ENCODE measurements at regions not wholly inside any gene's neighbourhood (a gene's known extent, or its start where the extent isn't known, plus 50 kb on each side); places are given as distances from the start of the nearest gene placed in this dataset.

GRCh38 chr2:7419186-7419585 is 502.0 kb downstream of the RNF144A start:
- Histone ChIP-seq H3K4me1 (ENCODE audit: control insufficient read depth in 1 of 2, insufficient read depth in 2 of 2, low read length in 2 of 2) (peaks cover 0 to 5% of the 10 kb centered on the region in 2 donors), H3K9me3 (ENCODE audit: control insufficient read depth in 1 of 2, low read length in 2 of 2) (no peaks in the 10 kb centered on the region), H3K4me3 (ENCODE audit: low read depth in 1 of 2, low read length in 2 of 2) (no peak overlapping the region), H3K27me3 (ENCODE audit: low read depth, low read length) (no peaks in the 10 kb centered on the region), H3K36me3 (ENCODE audit: control insufficient read depth in 1 of 2, insufficient read depth in 2 of 2, low read length in 2 of 2) (no peaks in the 10 kb centered on the region), H3K27ac (ENCODE audit: low read length) (no peak overlapping the region)

GRCh38 chr2:7419814-7420311 is 502.7 kb downstream of the RNF144A start:
- H3K4me1 ChIP-seq (ENCODE audit: control insufficient read depth in 1 of 2, insufficient read depth in 2 of 2, low read length in 2 of 2), result peaks cover 0 to 5% of the 10 kb centered on the region in 2 donors
- no peak overlapping the region for H3K4me3 ChIP-seq (ENCODE audit: low read depth in 1 of 2, low read length in 2 of 2)
- no peaks in the 10 kb centered on the region for H3K9me3 ChIP-seq (ENCODE audit: control insufficient read depth in 1 of 2, low read length in 2 of 2)

GRCh38 chr2:7420530-7420929 is 503.3 kb downstream of the RNF144A start:
- Histone ChIP-seq H3K27me3 (ENCODE audit: low read depth, low read length) (no peaks in the 10 kb centered on the region), H3K27ac (ENCODE audit: low read length) (no peak overlapping the region), H3K9me3 (ENCODE audit: control insufficient read depth in 1 of 2, low read length in 2 of 2) (no peaks in the 10 kb centered on the region), H3K36me3 (ENCODE audit: control insufficient read depth in 1 of 2, insufficient read depth in 2 of 2, low read length in 2 of 2) (no peaks in the 10 kb centered on the region), H3K4me1 (ENCODE audit: control insufficient read depth in 1 of 2, insufficient read depth in 2 of 2, low read length in 2 of 2) (peaks cover 0 to 5% of the 10 kb centered on the region in 2 donors), H3K4me3 (ENCODE audit: low read depth in 1 of 2, low read length in 2 of 2) (no peak overlapping the region)

More at GRCh38 chr2:7419814-7420311, 502.7 kb downstream of the RNF144A start:
- H3K27ac ChIP-seq (ENCODE audit: low read length), result no peak overlapping the region
- H3K27me3 ChIP-seq (ENCODE audit: low read depth, low read length), result no peaks in the 10 kb centered on the region
- H3K36me3 ChIP-seq (ENCODE audit: control insufficient read depth in 1 of 2, insufficient read depth in 2 of 2, low read length in 2 of 2), result no peaks in the 10 kb centered on the region

- H3K4me3 ChIP-seq (ENCODE audit: low read depth in 1 of 2, low read length in 2 of 2), result no peak overlapping the region
- H3K27ac ChIP-seq (ENCODE audit: low read length), result no peak overlapping the region
Observed at GRCh38 chr2:7424481-7424880, 507.3 kb downstream of the RNF144A start.

GRCh38 chr2:7427293-7428060 is 510.3 kb downstream of the RNF144A start:
- H3K27ac ChIP-seq (ENCODE audit: low read length), result no peak overlapping the region
- no peaks in the 10 kb centered on the region for H3K9me3 ChIP-seq (ENCODE audit: control insufficient read depth in 1 of 2, low read length in 2 of 2)
- H3K4me3 ChIP-seq (ENCODE audit: low read depth in 1 of 2, low read length in 2 of 2), result no peak overlapping the region
- H3K36me3 ChIP-seq (ENCODE audit: control insufficient read depth in 1 of 2, insufficient read depth in 2 of 2, low read length in 2 of 2), result no peaks in the 10 kb centered on the region
- no peaks in the 10 kb centered on the region for H3K27me3 ChIP-seq (ENCODE audit: low read depth, low read length)
- H3K4me1 ChIP-seq (ENCODE audit: control insufficient read depth in 1 of 2, insufficient read depth in 2 of 2, low read length in 2 of 2), result peaks cover 0 to 20% of the 10 kb centered on the region in 2 donors

More at GRCh38 chr2:7424481-7424880, 507.3 kb downstream of the RNF144A start:
- no peaks in the 10 kb centered on the region for H3K36me3 ChIP-seq (ENCODE audit: control insufficient read depth in 1 of 2, insufficient read depth in 2 of 2, low read length in 2 of 2)
- peaks cover 0 to 11% of the 10 kb centered on the region in 2 donors for H3K4me1 ChIP-seq (ENCODE audit: control insufficient read depth in 1 of 2, insufficient read depth in 2 of 2, low read length in 2 of 2)
- H3K9me3 ChIP-seq (ENCODE audit: control insufficient read depth in 1 of 2, low read length in 2 of 2), result no peaks in the 10 kb centered on the region
- no peaks in the 10 kb centered on the region for H3K27me3 ChIP-seq (ENCODE audit: low read depth, low read length)

GRCh38 chr2:7428454-7429204 is 511.4 kb downstream of the RNF144A start:
- H3K36me3 ChIP-seq (ENCODE audit: control insufficient read depth in 1 of 2, insufficient read depth in 2 of 2, low read length in 2 of 2), result no peaks in the 10 kb centered on the region
- H3K4me3 ChIP-seq (ENCODE audit: low read depth in 1 of 2, low read length in 2 of 2), result no peak overlapping the region
- peaks cover 0 to 3% of the 10 kb centered on the region in 2 donors for H3K9me3 ChIP-seq (ENCODE audit: control insufficient read depth in 1 of 2, low read length in 2 of 2)
- H3K27ac ChIP-seq (ENCODE audit: low read length), result no peak overlapping the region
- H3K4me1 ChIP-seq (ENCODE audit: control insufficient read depth in 1 of 2, insufficient read depth in 2 of 2, low read length in 2 of 2), result peaks cover 0 to 15% of the 10 kb centered on the region in 2 donors
- H3K27me3 ChIP-seq (ENCODE audit: low read depth, low read length), result no peaks in the 10 kb centered on the region

GRCh38 chr2:7429733-7430132 is 512.5 kb downstream of the RNF144A start:
- no peaks in the 10 kb centered on the region for H3K36me3 ChIP-seq (ENCODE audit: control insufficient read depth in 1 of 2, insufficient read depth in 2 of 2, low read length in 2 of 2)
- no peak overlapping the region for H3K4me3 ChIP-seq (ENCODE audit: low read depth in 1 of 2, low read length in 2 of 2)
- peaks cover 0 to 15% of the 10 kb centered on the region in 2 donors for H3K4me1 ChIP-seq (ENCODE audit: control insufficient read depth in 1 of 2, insufficient read depth in 2 of 2, low read length in 2 of 2)
- peaks cover 0 to 10% of the 10 kb centered on the region in 2 donors for H3K9me3 ChIP-seq (ENCODE audit: control insufficient read depth in 1 of 2, low read length in 2 of 2)
- H3K27me3 ChIP-seq (ENCODE audit: low read depth, low read length), result no peaks in the 10 kb centered on the region
- H3K27ac ChIP-seq (ENCODE audit: low read length), result no peak overlapping the region

GRCh38 chr2:7430421-7430868 is 513.2 kb downstream of the RNF144A start:
- Histone ChIP-seq H3K36me3 (ENCODE audit: control insufficient read depth in 1 of 2, insufficient read depth in 2 of 2, low read length in 2 of 2) (no peaks in the 10 kb centered on the region), H3K9me3 (ENCODE audit: control insufficient read depth in 1 of 2, low read length in 2 of 2) (peaks cover 0 to 10% of the 10 kb centered on the region in 2 donors), H3K27me3 (ENCODE audit: low read depth, low read length) (no peaks in the 10 kb centered on the region), H3K4me3 (ENCODE audit: low read depth in 1 of 2, low read length in 2 of 2) (peak overlapping the region in 1 of 2 donors; percentile 60), H3K27ac (ENCODE audit: low read length) (no peak overlapping the region), H3K4me1 (ENCODE audit: control insufficient read depth in 1 of 2, insufficient read depth in 2 of 2, low read length in 2 of 2) (peaks cover 0 to 15% of the 10 kb centered on the region in 2 donors)

GRCh38 chr2:7430869-7431641 is 513.8 kb downstream of the RNF144A start:
- Histone ChIP-seq H3K9me3 (ENCODE audit: control insufficient read depth in 1 of 2, low read length in 2 of 2) (peaks cover 0 to 10% of the 10 kb centered on the region in 2 donors), H3K27ac (ENCODE audit: low read length) (no peak overlapping the region), H3K4me3 (ENCODE audit: low read depth in 1 of 2, low read length in 2 of 2) (peak overlapping the region in 1 of 2 donors; percentile 60)

GRCh38 chr2:7432436-7432835 is 515.2 kb downstream of the RNF144A start:
- Histone ChIP-seq H3K36me3 (ENCODE audit: control insufficient read depth in 1 of 2, insufficient read depth in 2 of 2, low read length in 2 of 2) (no peaks in the 10 kb centered on the region), H3K27ac (ENCODE audit: low read length) (no peak overlapping the region), H3K4me3 (ENCODE audit: low read depth in 1 of 2, low read length in 2 of 2) (no peak overlapping the region), H3K27me3 (ENCODE audit: low read depth, low read length) (no peaks in the 10 kb centered on the region), H3K9me3 (ENCODE audit: control insufficient read depth in 1 of 2, low read length in 2 of 2) (peaks cover 0 to 10% of the 10 kb centered on the region in 2 donors), H3K4me1 (ENCODE audit: control insufficient read depth in 1 of 2, insufficient read depth in 2 of 2, low read length in 2 of 2) (peaks cover 0 to 20% of the 10 kb centered on the region in 2 donors)

More at GRCh38 chr2:7430869-7431641, 513.8 kb downstream of the RNF144A start:
- H3K4me1 ChIP-seq (ENCODE audit: control insufficient read depth in 1 of 2, insufficient read depth in 2 of 2, low read length in 2 of 2), result peaks cover 0 to 18% of the 10 kb centered on the region in 2 donors
- no peaks in the 10 kb centered on the region for H3K36me3 ChIP-seq (ENCODE audit: control insufficient read depth in 1 of 2, insufficient read depth in 2 of 2, low read length in 2 of 2)
- H3K27me3 ChIP-seq (ENCODE audit: low read depth, low read length), result no peaks in the 10 kb centered on the region

Measured in muscle layer of duodenum (tissue), 2 donors.